Loucy (cell line): ENCODE measurements at regions not wholly inside any gene's neighbourhood (a gene's known extent, or its start where the extent isn't known, plus 50 kb on each side); places are given as distances from the start of the nearest gene placed in this dataset.

ENCODE experiments used
- EZH2phosphoT487 ChIP-seq: fragments of 200-600 bp; IDR thresholded peaks from 2 replicates; pipeline ENCODE4 v1.6.1; 2018; ENCODE audit warnings: antibody characterized with exemption, mild to moderate bottlenecking, moderate library complexity, borderline replicate concordance
- TF ChIP-seq, protein P1 (sequence below): fragments of 200-600 bp; sonication (generic); conservative IDR thresholded peaks from 2 replicates; pipeline ENCODE4 v1.5.1; 2014; ENCODE audit warnings: mild to moderate bottlenecking, antibody characterized with exemption, low read length

DNA sequence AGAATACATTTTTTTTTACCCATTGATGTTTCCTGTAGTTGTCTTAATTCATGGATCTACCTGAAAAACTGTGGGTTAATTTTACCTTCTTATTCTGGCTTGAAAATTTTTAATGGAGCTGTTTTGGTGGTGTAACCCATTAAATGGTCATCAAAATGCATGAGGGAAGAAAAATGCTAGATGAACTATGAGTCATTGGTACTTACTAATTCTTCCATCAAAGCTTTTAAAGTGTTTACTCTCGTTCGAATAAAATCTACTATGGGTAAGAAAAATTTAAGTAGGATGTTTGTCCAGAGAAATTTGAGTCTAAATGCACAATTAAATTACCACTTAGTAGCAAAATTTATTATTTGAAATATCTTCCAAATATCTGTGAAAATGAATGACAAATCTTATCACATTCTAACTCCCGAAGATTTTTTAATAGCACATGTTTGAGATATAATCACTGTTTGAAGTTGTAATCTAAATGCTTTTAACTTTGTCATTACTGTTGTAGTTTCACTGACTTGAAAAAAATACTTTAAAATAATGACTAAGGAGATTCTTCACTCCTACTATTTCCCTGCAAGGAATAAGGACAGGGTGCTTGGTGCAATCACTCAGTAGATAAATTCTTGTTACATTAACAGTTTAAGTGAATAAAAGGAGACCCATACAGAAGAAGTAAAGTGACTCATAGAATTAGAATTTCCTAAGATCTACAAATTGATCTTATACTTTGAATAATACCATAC, 437.7 kb downstream of the IRS2 start:
- TF ChIP-seq, protein P1, sequence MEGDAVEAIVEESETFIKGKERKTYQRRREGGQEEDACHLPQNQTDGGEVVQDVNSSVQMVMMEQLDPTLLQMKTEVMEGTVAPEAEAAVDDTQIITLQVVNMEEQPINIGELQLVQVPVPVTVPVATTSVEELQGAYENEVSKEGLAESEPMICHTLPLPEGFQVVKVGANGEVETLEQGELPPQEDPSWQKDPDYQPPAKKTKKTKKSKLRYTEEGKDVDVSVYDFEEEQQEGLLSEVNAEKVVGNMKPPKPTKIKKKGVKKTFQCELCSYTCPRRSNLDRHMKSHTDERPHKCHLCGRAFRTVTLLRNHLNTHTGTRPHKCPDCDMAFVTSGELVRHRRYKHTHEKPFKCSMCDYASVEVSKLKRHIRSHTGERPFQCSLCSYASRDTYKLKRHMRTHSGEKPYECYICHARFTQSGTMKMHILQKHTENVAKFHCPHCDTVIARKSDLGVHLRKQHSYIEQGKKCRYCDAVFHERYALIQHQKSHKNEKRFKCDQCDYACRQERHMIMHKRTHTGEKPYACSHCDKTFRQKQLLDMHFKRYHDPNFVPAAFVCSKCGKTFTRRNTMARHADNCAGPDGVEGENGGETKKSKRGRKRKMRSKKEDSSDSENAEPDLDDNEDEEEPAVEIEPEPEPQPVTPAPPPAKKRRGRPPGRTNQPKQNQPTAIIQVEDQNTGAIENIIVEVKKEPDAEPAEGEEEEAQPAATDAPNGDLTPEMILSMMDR = no peak
- no peak for TF ChIP-seq EZH2phosphoT487
